ENCODE measurements at regions not wholly inside any gene's neighbourhood (a gene's known extent, or its start where the extent isn't known, plus 50 kb on each side); places are given as distances from the start of the nearest gene placed in this dataset.

- H3K4me3 ChIP-seq (ENCODE audit: low read length) = no peak overlapping the region
- TF ChIP-seq, protein P1, sequence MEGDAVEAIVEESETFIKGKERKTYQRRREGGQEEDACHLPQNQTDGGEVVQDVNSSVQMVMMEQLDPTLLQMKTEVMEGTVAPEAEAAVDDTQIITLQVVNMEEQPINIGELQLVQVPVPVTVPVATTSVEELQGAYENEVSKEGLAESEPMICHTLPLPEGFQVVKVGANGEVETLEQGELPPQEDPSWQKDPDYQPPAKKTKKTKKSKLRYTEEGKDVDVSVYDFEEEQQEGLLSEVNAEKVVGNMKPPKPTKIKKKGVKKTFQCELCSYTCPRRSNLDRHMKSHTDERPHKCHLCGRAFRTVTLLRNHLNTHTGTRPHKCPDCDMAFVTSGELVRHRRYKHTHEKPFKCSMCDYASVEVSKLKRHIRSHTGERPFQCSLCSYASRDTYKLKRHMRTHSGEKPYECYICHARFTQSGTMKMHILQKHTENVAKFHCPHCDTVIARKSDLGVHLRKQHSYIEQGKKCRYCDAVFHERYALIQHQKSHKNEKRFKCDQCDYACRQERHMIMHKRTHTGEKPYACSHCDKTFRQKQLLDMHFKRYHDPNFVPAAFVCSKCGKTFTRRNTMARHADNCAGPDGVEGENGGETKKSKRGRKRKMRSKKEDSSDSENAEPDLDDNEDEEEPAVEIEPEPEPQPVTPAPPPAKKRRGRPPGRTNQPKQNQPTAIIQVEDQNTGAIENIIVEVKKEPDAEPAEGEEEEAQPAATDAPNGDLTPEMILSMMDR (IDR thresholded peaks at IDR 0.05; ENCODE audit: low read depth, low read length, poor library complexity, severe bottlenecking) = no peak
- TF ChIP-seq EZH2phosphoT487 (IDR thresholded peaks at IDR 0.05; ENCODE audit: borderline replicate concordance, low read length) = no peak
- H4K20me1 ChIP-seq (ENCODE audit: control insufficient read depth, insufficient read depth, low read depth, low read length) = no peaks in the 10 kb centered on the region
- no peaks in the 10 kb centered on the region for H3K27me3 ChIP-seq (ENCODE audit: control insufficient read depth, low read length)
- H3K4me2 ChIP-seq (ENCODE audit: low read length) = no peak overlapping the region
- H3K4me1 ChIP-seq (ENCODE audit: control insufficient read depth, low read length) = no peaks in the 10 kb centered on the region
- no peaks in the 10 kb centered on the region for H3F3A ChIP-seq (ENCODE audit: control insufficient read depth, insufficient read depth)
- H3K36me3 ChIP-seq (ENCODE audit: control insufficient read depth, low read length) = no peaks in the 10 kb centered on the region
- no peaks in the 10 kb centered on the region for H3K9me2 ChIP-seq (replicated peaks; ENCODE audit: control insufficient read depth, low read length)
- H3K27ac ChIP-seq (ENCODE audit: low read depth, low read length) = no peak overlapping the region
- H3K9me3 ChIP-seq (ENCODE audit: control insufficient read depth, insufficient read depth, low read length) = no peaks in the 10 kb centered on the region
- H3K79me2 ChIP-seq (ENCODE audit: control insufficient read depth, low read length) = no peaks in the 10 kb centered on the region
Observed at GRCh38 chr10:28744069-28744768, 66.9 kb downstream of the BAMBI start.

GRCh38 chr10:28754930-28755718, 77.8 kb downstream of the BAMBI start:
- no peaks in the 10 kb centered on the region for H3F3A ChIP-seq (ENCODE audit: control insufficient read depth, insufficient read depth)
- no peaks in the 10 kb centered on the region for H3K4me1 ChIP-seq (ENCODE audit: control insufficient read depth, low read length)
- no peaks in the 10 kb centered on the region for H3K79me2 ChIP-seq (ENCODE audit: control insufficient read depth, low read length)
- H3K9me2 ChIP-seq (replicated peaks; ENCODE audit: control insufficient read depth, low read length) = no peaks in the 10 kb centered on the region
- no peak overlapping the region for H3K4me2 ChIP-seq (ENCODE audit: low read length)
- TF ChIP-seq, protein P1 (IDR thresholded peaks at IDR 0.05; ENCODE audit: low read depth, low read length, poor library complexity, severe bottlenecking) = no peak
- TF ChIP-seq EZH2phosphoT487 (IDR thresholded peaks at IDR 0.05; ENCODE audit: borderline replicate concordance, low read length) = no peak
- H4K20me1 ChIP-seq (ENCODE audit: control insufficient read depth, insufficient read depth, low read depth, low read length) = no peaks in the 10 kb centered on the region
- H3K27ac ChIP-seq (ENCODE audit: low read depth, low read length) = no peak overlapping the region
- no peak overlapping the region for H3K4me3 ChIP-seq (ENCODE audit: low read length)
- H3K9me3 ChIP-seq (ENCODE audit: control insufficient read depth, insufficient read depth, low read length) = no peaks in the 10 kb centered on the region
- no peaks in the 10 kb centered on the region for H3K36me3 ChIP-seq (ENCODE audit: control insufficient read depth, low read length)
- H3K27me3 ChIP-seq (ENCODE audit: control insufficient read depth, low read length) = no peaks in the 10 kb centered on the region

DNA sequence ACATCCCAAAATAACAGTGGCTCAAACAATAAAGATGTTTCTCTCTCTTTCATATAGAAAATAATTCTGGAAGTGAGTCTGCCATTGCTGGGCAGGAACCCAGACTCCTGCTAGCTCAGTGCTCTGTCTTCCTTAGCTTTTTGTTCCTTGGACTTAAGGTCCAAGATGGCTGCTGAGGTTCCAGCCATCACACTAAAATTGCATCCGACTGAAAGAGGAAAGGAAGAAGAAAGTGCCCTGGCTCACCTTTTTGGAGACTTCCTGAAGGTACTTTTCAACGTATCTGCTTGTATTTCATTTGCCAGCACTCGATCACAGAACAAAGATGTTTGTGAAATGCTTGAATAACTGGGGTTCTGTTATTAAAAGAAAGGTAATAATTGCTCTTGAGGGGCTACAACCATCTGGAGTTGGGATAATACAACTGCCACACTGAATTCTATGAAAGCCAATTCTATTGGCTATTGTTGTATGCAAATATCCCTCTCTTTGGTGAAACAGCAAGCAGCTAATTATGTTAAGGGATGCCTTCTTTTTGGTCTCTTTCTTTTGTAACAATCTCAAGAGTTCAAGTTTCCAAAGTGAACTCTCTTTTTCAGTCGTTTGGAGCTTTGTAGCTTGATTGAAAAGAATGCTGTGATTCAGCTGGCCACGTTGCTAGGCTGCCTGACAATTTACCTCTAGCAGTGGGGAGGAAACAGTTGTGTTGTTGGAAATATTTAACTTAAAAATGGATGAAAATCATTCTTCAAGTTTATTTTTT, 83.9 kb downstream of the BAMBI start:
- no peak overlapping the region for H3K4me3 ChIP-seq (ENCODE audit: low read length)
- no peaks in the 10 kb centered on the region for H4K20me1 ChIP-seq (ENCODE audit: control insufficient read depth, insufficient read depth, low read depth, low read length)
- H3K4me2 ChIP-seq (ENCODE audit: low read length) = no peak overlapping the region
- TF ChIP-seq, protein P1 (IDR thresholded peaks at IDR 0.05; ENCODE audit: low read depth, low read length, poor library complexity, severe bottlenecking) = no peak
- no peak for TF ChIP-seq EZH2phosphoT487 (IDR thresholded peaks at IDR 0.05; ENCODE audit: borderline replicate concordance, low read length)
- no peaks in the 10 kb centered on the region for H3K4me1 ChIP-seq (ENCODE audit: control insufficient read depth, low read length)
- no peaks in the 10 kb centered on the region for H3K36me3 ChIP-seq (ENCODE audit: control insufficient read depth, low read length)
- no peaks in the 10 kb centered on the region for H3K9me3 ChIP-seq (ENCODE audit: control insufficient read depth, insufficient read depth, low read length)
- no peaks in the 10 kb centered on the region for H3K9me2 ChIP-seq (replicated peaks; ENCODE audit: control insufficient read depth, low read length)
- H3K79me2 ChIP-seq (ENCODE audit: control insufficient read depth, low read length) = no peaks in the 10 kb centered on the region
- H3K27ac ChIP-seq (ENCODE audit: low read depth, low read length) = no peak overlapping the region
- H3F3A ChIP-seq (ENCODE audit: control insufficient read depth, insufficient read depth) = no peaks in the 10 kb centered on the region
- no peaks in the 10 kb centered on the region for H3K27me3 ChIP-seq (ENCODE audit: control insufficient read depth, low read length)

Data from DOHH2 (cell line).